GM23338 (cell line): ENCODE measurements at regions not wholly inside any gene's neighbourhood (a gene's known extent, or its start where the extent isn't known, plus 50 kb on each side); places are given as distances from the start of the nearest gene placed in this dataset.

Experiments
- small RNA-seq: library from RNA; depleted of rRNA; stranded (forward); fragments of <200 nt; gene quantifications from one replicate; pipeline ENCODE3, GENCODE V24; 2014; ENCODE audit warnings: low replicate concordance

Small RNAs in the stretch of these regions (small RNA-seq; reads per million reads assigned to genes)
- gene RNU5F-7P, result 0.67 reads per million, percentile 46 among the genes with 10 or more reads in this experiment
